Activated naive CD8-positive, alpha-beta T cell (primary cell): ENCODE measurements at regions not wholly inside any gene's neighbourhood (a gene's known extent, or its start where the extent isn't known, plus 50 kb on each side); places are given as distances from the start of the nearest gene placed in this dataset.

Experiments
- H3K27ac Mint-ChIP-seq: one replicate; pipeline ENCODE4 v1.8.0; 2021; ENCODE audit warnings: mixed read lengths
- H3K27me3 Mint-ChIP-seq: one replicate; pipeline ENCODE4 v1.8.0; 2021; ENCODE audit warnings: mixed read lengths
- H3K36me3 Mint-ChIP-seq: one replicate; pipeline ENCODE4 v1.8.0; 2021; ENCODE audit warnings: mixed read lengths
- H3K4me1 Mint-ChIP-seq: one replicate; pipeline ENCODE4 v1.8.0; 2021; ENCODE audit warnings: low read depth, mixed read lengths
- H3K4me3 Mint-ChIP-seq: one replicate; pipeline ENCODE4 v1.8.0; 2021; ENCODE audit warnings: mild to moderate bottlenecking, mixed read lengths
- H3K9me3 Mint-ChIP-seq: one replicate; pipeline ENCODE4 v1.8.0; 2021; ENCODE audit warnings: low read depth, mixed read lengths

DNA sequence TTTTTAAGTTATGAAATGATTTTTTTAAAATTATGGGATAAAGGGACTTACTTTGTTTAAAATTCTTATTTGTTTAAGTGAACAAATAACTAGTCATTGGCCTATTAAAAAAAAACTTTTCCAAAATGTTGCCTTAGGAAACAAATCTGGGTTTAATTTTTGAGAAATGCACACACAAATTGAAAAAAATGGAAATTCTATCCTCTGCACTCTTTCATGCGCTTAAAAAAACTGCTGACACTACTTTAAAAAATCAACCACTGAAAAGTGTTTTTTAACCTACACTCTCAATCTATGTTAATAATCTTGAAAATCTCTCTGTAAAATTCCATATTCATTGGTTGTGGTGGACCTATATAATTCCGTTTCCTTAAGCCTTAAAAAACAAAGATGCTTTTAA lies 163.4 kb upstream of the DAB2 start:
- H3K9me3 Mint-ChIP-seq: no peaks in the 10 kb centered on the region
- peaks cover 5% of the 10 kb centered on the region for H3K27me3 Mint-ChIP-seq
- H3K4me3 Mint-ChIP-seq: no peak overlapping the region
- H3K4me1 Mint-ChIP-seq: no peaks in the 10 kb centered on the region
- H3K27ac Mint-ChIP-seq: no peak overlapping the region
- H3K36me3 Mint-ChIP-seq: no peaks in the 10 kb centered on the region

- Mint-ChIP-seq H3K4me3 (no peak overlapping the region), H3K4me1 (no peaks in the 10 kb centered on the region), H3K36me3 (no peaks in the 10 kb centered on the region), H3K9me3 (no peaks in the 10 kb centered on the region), H3K27ac (no peak overlapping the region), H3K27me3 (peaks cover 5% of the 10 kb centered on the region)
Observed at GRCh38 chr5:39587675-39588074, 162.9 kb upstream of the DAB2 start.

DNA sequence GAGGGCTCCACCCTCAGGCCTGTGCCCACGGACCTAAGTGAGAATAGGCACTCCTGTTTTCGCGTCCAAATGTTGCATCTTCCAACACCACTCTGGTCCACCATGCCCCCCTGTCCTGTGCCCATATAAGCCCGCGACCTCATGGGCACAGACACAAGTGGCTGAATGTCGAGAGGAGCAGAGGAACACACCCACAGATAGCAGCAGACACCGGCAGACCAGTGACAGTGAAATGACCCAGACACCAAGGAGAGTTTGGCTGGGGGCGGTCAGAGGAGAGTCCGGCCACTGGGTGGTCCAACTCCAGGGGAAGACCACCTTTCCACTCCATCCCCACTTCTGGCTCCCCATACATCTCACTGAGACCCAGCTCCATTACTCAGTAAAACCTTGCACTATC lies 161.4 kb upstream of the DAB2 start:
- Mint-ChIP-seq H3K9me3 (no peaks in the 10 kb centered on the region), H3K4me1 (peaks cover 8% of the 10 kb centered on the region), H3K27me3 (peaks cover 5% of the 10 kb centered on the region), H3K27ac (no peak overlapping the region), H3K4me3 (no peak overlapping the region), H3K36me3 (no peaks in the 10 kb centered on the region)

- H3K9me3 Mint-ChIP-seq: no peaks in the 10 kb centered on the region
Observed at GRCh38 chr5:39584927-39585326, 160.1 kb upstream of the DAB2 start.

GRCh38 chr5:39580702-39581453 lies 156.1 kb upstream of the DAB2 start:
- Mint-ChIP-seq H3K9me3 (no peaks in the 10 kb centered on the region), H3K27ac (no peak overlapping the region), H3K36me3 (no peaks in the 10 kb centered on the region)

More at GRCh38 chr5:39584927-39585326, 160.1 kb upstream of the DAB2 start:
- H3K27me3 Mint-ChIP-seq: peaks cover 5% of the 10 kb centered on the region
- H3K36me3 Mint-ChIP-seq: no peaks in the 10 kb centered on the region
- H3K4me1 Mint-ChIP-seq: peaks cover 11% of the 10 kb centered on the region
- no peak overlapping the region for H3K4me3 Mint-ChIP-seq
- H3K27ac Mint-ChIP-seq: no peak overlapping the region

GRCh38 chr5:39579750-39580149 lies 155.0 kb upstream of the DAB2 start:
- Mint-ChIP-seq H3K9me3 (no peaks in the 10 kb centered on the region), H3K4me1 (peaks cover 11% of the 10 kb centered on the region), H3K27me3 (no peaks in the 10 kb centered on the region), H3K36me3 (no peaks in the 10 kb centered on the region), H3K4me3 (no peak overlapping the region), H3K27ac (no peak overlapping the region)

More at GRCh38 chr5:39580702-39581453, 156.1 kb upstream of the DAB2 start:
- Mint-ChIP-seq H3K4me3 (no peak overlapping the region), H3K27me3 (no peaks in the 10 kb centered on the region), H3K4me1 (peaks cover 11% of the 10 kb centered on the region)

GRCh38 chr5:39578887-39579497 lies 154.2 kb upstream of the DAB2 start:
- no peak overlapping the region for H3K27ac Mint-ChIP-seq
- H3K4me1 Mint-ChIP-seq: peaks cover 11% of the 10 kb centered on the region
- no peaks in the 10 kb centered on the region for H3K36me3 Mint-ChIP-seq
- H3K27me3 Mint-ChIP-seq: peaks cover under 1% of the 10 kb centered on the region
- no peak overlapping the region for H3K4me3 Mint-ChIP-seq
- H3K9me3 Mint-ChIP-seq: no peaks in the 10 kb centered on the region

GRCh38 chr5:39577529-39577928 lies 152.7 kb upstream of the DAB2 start:
- H3K27me3 Mint-ChIP-seq: peaks cover 2% of the 10 kb centered on the region
- H3K36me3 Mint-ChIP-seq: no peaks in the 10 kb centered on the region
- H3K27ac Mint-ChIP-seq: no peak overlapping the region
- no peaks in the 10 kb centered on the region for H3K9me3 Mint-ChIP-seq
- H3K4me1 Mint-ChIP-seq: peaks cover 11% of the 10 kb centered on the region
- H3K4me3 Mint-ChIP-seq: no peak overlapping the region

GRCh38 chr5:39570403-39571027 lies 145.7 kb upstream of the DAB2 start:
- Mint-ChIP-seq H3K27ac (no peak overlapping the region), H3K9me3 (no peaks in the 10 kb centered on the region), H3K36me3 (no peaks in the 10 kb centered on the region), H3K4me1 (peaks cover 2% of the 10 kb centered on the region), H3K4me3 (no peak overlapping the region), H3K27me3 (peaks cover 5% of the 10 kb centered on the region)

DNA sequence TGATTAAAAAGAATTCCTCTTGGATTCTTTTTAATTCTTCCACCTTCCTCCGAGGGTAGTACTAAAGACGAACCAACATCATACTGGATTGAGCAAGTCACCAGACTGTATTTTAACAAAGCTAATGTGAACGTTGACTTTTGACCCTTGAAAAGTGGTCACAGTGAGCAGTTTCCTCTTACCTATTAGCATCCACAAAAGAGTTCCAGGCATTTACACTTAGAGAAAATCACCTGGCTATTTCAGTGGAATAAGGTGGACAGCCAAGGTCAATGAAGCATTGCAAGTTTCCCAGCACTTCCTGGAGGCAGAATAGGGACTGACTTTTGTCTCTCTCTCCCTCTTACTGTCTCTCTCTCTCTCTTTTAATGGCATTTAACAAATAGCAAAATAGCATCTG lies 145.1 kb upstream of the DAB2 start:
- no peaks in the 10 kb centered on the region for H3K9me3 Mint-ChIP-seq
- H3K27ac Mint-ChIP-seq: no peak overlapping the region
- peaks cover 6% of the 10 kb centered on the region for H3K27me3 Mint-ChIP-seq
- H3K4me3 Mint-ChIP-seq: no peak overlapping the region
- peaks cover 2% of the 10 kb centered on the region for H3K4me1 Mint-ChIP-seq
- no peaks in the 10 kb centered on the region for H3K36me3 Mint-ChIP-seq

DNA sequence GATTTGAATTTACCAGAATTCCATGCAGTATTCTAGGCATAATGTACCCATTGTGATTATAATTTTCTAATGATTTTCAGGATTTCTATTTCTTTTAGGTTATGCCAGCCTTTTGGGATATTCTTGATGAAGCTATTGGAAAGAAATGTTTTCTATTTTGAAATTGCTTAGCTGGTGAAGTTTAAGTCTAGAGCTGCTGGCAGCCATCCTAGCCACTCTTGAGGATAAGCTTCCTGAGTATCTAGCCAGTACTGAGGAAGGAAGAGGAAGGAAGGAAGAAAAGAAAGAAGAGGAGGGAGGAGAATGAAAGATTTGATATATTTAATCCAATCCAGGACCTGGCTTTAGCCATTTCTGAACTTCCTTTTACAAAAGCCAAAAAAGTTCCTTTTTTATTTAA lies 142.1 kb upstream of the DAB2 start:
- Mint-ChIP-seq H3K36me3 (no peaks in the 10 kb centered on the region), H3K9me3 (no peaks in the 10 kb centered on the region), H3K4me1 (peaks cover 2% of the 10 kb centered on the region), H3K27ac (no peak overlapping the region), H3K4me3 (no peak overlapping the region), H3K27me3 (peaks cover 4% of the 10 kb centered on the region)

- Mint-ChIP-seq H3K4me1 (peaks cover 2% of the 10 kb centered on the region), H3K4me3 (no peak overlapping the region), H3K27ac (no peak overlapping the region), H3K36me3 (no peaks in the 10 kb centered on the region), H3K27me3 (peaks cover 4% of the 10 kb centered on the region), H3K9me3 (no peaks in the 10 kb centered on the region)
Observed at GRCh38 chr5:39566029-39566428, 141.2 kb upstream of the DAB2 start.

DNA sequence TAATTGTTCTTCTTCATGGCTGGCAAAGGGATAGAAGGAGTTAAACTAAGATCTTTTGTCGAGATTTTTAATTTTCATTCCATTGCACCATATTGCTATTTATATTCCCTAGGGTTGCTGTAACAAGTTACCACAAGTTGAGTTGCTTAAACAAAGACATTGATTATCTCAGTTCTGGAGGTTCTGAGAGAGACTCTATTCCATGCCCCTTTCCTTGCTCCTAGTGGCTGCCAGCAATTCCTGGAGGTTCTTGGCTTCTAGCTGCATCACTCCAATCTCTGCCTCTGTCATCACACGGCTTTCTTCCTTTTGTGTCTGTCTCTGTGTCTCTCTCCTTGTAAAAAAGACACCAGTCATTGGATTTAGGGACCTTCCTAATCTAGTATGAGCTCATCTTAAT lies 136.6 kb upstream of the DAB2 start:
- H3K4me1 Mint-ChIP-seq: no peaks in the 10 kb centered on the region
- H3K36me3 Mint-ChIP-seq: no peaks in the 10 kb centered on the region
- H3K27me3 Mint-ChIP-seq: peaks cover 5% of the 10 kb centered on the region
- H3K27ac Mint-ChIP-seq: no peak overlapping the region
- H3K4me3 Mint-ChIP-seq: no peak overlapping the region
- no peaks in the 10 kb centered on the region for H3K9me3 Mint-ChIP-seq

DNA sequence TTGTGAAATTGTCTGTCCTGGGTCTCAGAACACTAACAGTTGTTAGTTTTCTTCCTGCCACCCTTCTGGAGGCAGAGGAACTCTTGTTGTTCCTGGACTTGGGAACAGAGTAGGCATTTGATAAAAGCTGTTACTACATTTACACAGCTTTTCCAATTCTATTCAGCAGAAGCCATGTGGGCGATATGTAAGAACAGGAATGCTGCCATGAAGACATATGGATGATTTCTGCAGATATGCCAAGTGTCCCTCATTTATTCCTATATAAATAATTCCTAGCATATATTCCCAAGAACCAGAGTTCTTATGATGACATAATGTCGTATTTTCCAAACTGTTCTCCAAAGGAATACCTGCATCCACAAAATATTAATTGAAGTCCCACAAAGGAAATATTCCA lies 135.9 kb upstream of the DAB2 start:
- H3K27me3 Mint-ChIP-seq: peaks cover 5% of the 10 kb centered on the region
- H3K4me3 Mint-ChIP-seq: no peak overlapping the region
- no peak overlapping the region for H3K27ac Mint-ChIP-seq
- no peaks in the 10 kb centered on the region for H3K4me1 Mint-ChIP-seq
- H3K36me3 Mint-ChIP-seq: no peaks in the 10 kb centered on the region
- no peaks in the 10 kb centered on the region for H3K9me3 Mint-ChIP-seq

GRCh38 chr5:39559923-39560322 lies 135.1 kb upstream of the DAB2 start:
- no peak overlapping the region for H3K27ac Mint-ChIP-seq
- H3K27me3 Mint-ChIP-seq: peaks cover 3% of the 10 kb centered on the region
- no peaks in the 10 kb centered on the region for H3K4me1 Mint-ChIP-seq
- no peaks in the 10 kb centered on the region for H3K36me3 Mint-ChIP-seq
- no peaks in the 10 kb centered on the region for H3K9me3 Mint-ChIP-seq
- H3K4me3 Mint-ChIP-seq: no peak overlapping the region
